Loucy (cell line): ENCODE measurements at regions not wholly inside any gene's neighbourhood (a gene's known extent, or its start where the extent isn't known, plus 50 kb on each side); places are given as distances from the start of the nearest gene placed in this dataset.

Source experiments
- EZH2phosphoT487 ChIP-seq: fragments of 200-600 bp; IDR thresholded peaks from 2 replicates; pipeline ENCODE4 v1.6.1; 2018; ENCODE audit warnings: antibody characterized with exemption, mild to moderate bottlenecking, moderate library complexity, borderline replicate concordance
- TF ChIP-seq, protein P1 (sequence below): fragments of 200-600 bp; sonication (generic); conservative IDR thresholded peaks from 2 replicates; pipeline ENCODE4 v1.5.1; 2014; ENCODE audit warnings: mild to moderate bottlenecking, antibody characterized with exemption, low read length

- TF ChIP-seq, protein P1, sequence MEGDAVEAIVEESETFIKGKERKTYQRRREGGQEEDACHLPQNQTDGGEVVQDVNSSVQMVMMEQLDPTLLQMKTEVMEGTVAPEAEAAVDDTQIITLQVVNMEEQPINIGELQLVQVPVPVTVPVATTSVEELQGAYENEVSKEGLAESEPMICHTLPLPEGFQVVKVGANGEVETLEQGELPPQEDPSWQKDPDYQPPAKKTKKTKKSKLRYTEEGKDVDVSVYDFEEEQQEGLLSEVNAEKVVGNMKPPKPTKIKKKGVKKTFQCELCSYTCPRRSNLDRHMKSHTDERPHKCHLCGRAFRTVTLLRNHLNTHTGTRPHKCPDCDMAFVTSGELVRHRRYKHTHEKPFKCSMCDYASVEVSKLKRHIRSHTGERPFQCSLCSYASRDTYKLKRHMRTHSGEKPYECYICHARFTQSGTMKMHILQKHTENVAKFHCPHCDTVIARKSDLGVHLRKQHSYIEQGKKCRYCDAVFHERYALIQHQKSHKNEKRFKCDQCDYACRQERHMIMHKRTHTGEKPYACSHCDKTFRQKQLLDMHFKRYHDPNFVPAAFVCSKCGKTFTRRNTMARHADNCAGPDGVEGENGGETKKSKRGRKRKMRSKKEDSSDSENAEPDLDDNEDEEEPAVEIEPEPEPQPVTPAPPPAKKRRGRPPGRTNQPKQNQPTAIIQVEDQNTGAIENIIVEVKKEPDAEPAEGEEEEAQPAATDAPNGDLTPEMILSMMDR = no peak
- TF ChIP-seq EZH2phosphoT487 = no peak
These were observed 826.6 kb upstream of the LRRN3 start for GRCh38 chr7:110264288-110264687.
